Ovary (tissue), 7 donors: ENCODE measurements at regions not wholly inside any gene's neighbourhood (a gene's known extent, or its start where the extent isn't known, plus 50 kb on each side); places are given as distances from the start of the nearest gene placed in this dataset.

ENCODE experiments used
- DNase-seq, 5 donors: peaks; one replicate each; pipeline ENCODE4 v3.0.0-alpha.2; 2019 to 2020
- H3K27ac ChIP-seq, 2 donors: fragments of 200-600 bp; one replicate each; pipeline versions ENCODE4 v1.5.1 to v1.8.0; 2019 to 2022
- H3K27me3 ChIP-seq: fragments of 200-600 bp; one replicate; pipeline ENCODE4 v1.8.0; 2022
- H3K36me3 ChIP-seq: fragments of 200-600 bp; sonication (generic); one replicate; pipeline ENCODE4 v1.5.1; 2019
- H3K4me1 ChIP-seq: one replicate; pipeline ENCODE4 v1.8.1; 2013; ENCODE audit warnings: mild to moderate bottlenecking, moderate library complexity; ENCODE audit not compliant: insufficient read depth
- H3K4me3 ChIP-seq: fragments of 200-600 bp; sonication (generic); one replicate; pipeline ENCODE4 v1.5.1; 2017
- H3K9me3 ChIP-seq, 2 donors: fragments of 200-600 bp in 1 of 2; sonication (generic) in 1 of 2; one replicate each; pipeline versions ENCODE4 v1.5.1 to v1.8.1; 2013 to 2019; ENCODE audit warnings: mild to moderate bottlenecking in 1 of 2, moderate library complexity in 1 of 2
- EP300 ChIP-seq: sonication (generic); formaldehyde crosslinking; IDR thresholded peaks from one replicate; pipeline ENCODE4 v1.6.1; 2017; ENCODE audit warnings: antibody characterized with exemption
- POLR2A ChIP-seq: fragments of 450-650 bp; IDR thresholded peaks from one replicate; pipeline ENCODE4 v1.6.1; 2017; ENCODE audit warnings: antibody characterized with exemption, mild to moderate bottlenecking, moderate library complexity
- WGBS, 3 donors: extraction: QIAGEN DNeasy Blood & Tissue Kit in 1 of 3; methylation state at CpG; one replicate each; pipeline versions ENCODE4 v1.1.5 to v1.1.7; 2013 to 2017; 5-methylcytosine and 5-hydroxymethylcytosine counted together
- intact Hi-C, 4 donors: fragments of 100-400 bp; cut with DNase I; formaldehyde crosslinking; loops; one replicate each; pipeline versions ENCODE4 v1.11.0 to v1.15.1; 2022 to 2023
- TF ChIP-seq, protein P1 (sequence below), 3 donors: fragments of 450-650 bp in 2 of 3; fragments of 200-600 bp in 1 of 3; IDR thresholded peaks; one replicate each; pipeline versions ENCODE4 v1.5.1 to v1.8.0; 2016 to 2022; ENCODE audit warnings: antibody characterized with exemption in 3 of 3, mild to moderate bottlenecking in 1 of 3
- donor health status: DM: no; HTN: no; CAD: no; lungs with moderate emphysema.
- donor health status: DM: no; HTN: no; CAD: no.
- donor health status: Bipolar disorder and iron deficiency.
- donor health status: DM: no; HTN: no; CAD: no.
- donor health status: DM: yes; HTN: yes; CAD: no.

DNA sequence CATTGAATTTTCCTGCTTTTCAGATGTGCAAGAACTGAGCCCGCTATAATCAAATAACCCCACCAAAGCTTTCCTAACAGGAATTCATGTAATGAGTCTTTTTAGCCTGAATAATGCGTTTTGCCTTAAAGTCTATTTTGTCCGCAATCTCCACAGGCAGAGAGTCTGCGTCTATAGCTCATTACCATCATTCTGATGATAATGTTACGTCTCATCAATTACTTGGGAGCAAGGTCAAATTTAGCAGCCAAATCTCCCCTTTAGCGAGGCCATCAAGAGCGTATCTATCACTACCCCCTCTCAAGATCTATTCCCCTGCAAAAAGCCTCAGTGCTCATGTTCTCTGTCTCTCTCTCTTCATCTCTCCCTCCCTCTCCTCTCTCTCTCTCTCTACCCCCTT, 416.1 kb downstream of the ZSWIM6 start:
- no peaks in the 10 kb centered on the region for H3K4me1 ChIP-seq
- no peak overlapping the region for H3K27ac ChIP-seq
- H3K36me3 ChIP-seq = no peaks in the 10 kb centered on the region
- DNase-seq = no peak
- TF ChIP-seq, protein P1, sequence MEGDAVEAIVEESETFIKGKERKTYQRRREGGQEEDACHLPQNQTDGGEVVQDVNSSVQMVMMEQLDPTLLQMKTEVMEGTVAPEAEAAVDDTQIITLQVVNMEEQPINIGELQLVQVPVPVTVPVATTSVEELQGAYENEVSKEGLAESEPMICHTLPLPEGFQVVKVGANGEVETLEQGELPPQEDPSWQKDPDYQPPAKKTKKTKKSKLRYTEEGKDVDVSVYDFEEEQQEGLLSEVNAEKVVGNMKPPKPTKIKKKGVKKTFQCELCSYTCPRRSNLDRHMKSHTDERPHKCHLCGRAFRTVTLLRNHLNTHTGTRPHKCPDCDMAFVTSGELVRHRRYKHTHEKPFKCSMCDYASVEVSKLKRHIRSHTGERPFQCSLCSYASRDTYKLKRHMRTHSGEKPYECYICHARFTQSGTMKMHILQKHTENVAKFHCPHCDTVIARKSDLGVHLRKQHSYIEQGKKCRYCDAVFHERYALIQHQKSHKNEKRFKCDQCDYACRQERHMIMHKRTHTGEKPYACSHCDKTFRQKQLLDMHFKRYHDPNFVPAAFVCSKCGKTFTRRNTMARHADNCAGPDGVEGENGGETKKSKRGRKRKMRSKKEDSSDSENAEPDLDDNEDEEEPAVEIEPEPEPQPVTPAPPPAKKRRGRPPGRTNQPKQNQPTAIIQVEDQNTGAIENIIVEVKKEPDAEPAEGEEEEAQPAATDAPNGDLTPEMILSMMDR (IDR thresholded peaks at IDR 0.05) = no peak
- TF ChIP-seq POLR2A (no peak), EP300 (no peak)
- no peaks in the 10 kb centered on the region for H3K27me3 ChIP-seq
- 87 to 89% (median 87%) methylated on average over 7 of the region's 7 CpGs for WGBS, 3 donors
- H3K4me3 ChIP-seq = no peak overlapping the region
- intact Hi-C loops = no loop called here
- H3K9me3 ChIP-seq = no peaks in the 10 kb centered on the region

DNA sequence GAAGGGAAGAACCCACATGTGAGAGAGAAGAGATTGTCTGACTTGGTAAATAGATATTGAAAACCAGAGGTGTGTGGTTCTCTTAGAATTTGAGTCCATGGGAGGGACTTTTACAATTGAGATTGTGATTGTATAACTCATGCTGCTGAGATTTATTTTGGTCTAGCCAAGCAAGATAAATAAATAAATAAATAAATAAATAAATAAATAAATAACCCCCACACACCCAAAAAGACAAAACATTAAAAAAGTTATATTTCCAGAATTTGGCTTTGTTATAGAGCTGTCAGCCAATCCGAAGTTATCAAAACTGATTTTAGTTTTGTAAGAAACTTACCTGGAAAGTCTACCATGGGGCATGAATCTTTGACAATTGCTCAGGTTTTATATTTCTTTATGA, 416.6 kb downstream of the ZSWIM6 start:
- Histone ChIP-seq H3K4me3 (no peak overlapping the region), H3K27me3 (no peaks in the 10 kb centered on the region), H3K36me3 (no peaks in the 10 kb centered on the region), H3K4me1 (no peaks in the 10 kb centered on the region), H3K27ac (no peak overlapping the region), H3K9me3 (no peaks in the 10 kb centered on the region)
- DNase-seq = no peak
- intact Hi-C loops = no loop called here
- TF ChIP-seq, protein P1 (IDR thresholded peaks at IDR 0.05) = no peak
- 82 to 95% (median 90%) methylated on average over 1 of the region's 1 CpG for WGBS, 3 donors

- Histone ChIP-seq H3K27me3 (no peaks in the 10 kb centered on the region), H3K4me1 (no peaks in the 10 kb centered on the region), H3K27ac (no peak overlapping the region), H3K9me3 (no peaks in the 10 kb centered on the region), H3K36me3 (no peaks in the 10 kb centered on the region), H3K4me3 (no peak overlapping the region)
- intact Hi-C loops = no loop called here
- TF ChIP-seq, protein P1 (IDR thresholded peaks at IDR 0.05) = no peak
- TF ChIP-seq EP300 (no peak), POLR2A (no peak)
- DNase-seq = no peak
Measured at GRCh38 chr5:61752588-61752987, 420.5 kb downstream of the ZSWIM6 start.

- WGBS, 3 donors = 79 to 83% (median 81%) methylated on average over 1 of the region's 1 CpG
- DNase-seq = no peak
- Histone ChIP-seq H3K9me3 (no peaks in the 10 kb centered on the region), H3K4me3 (no peak overlapping the region), H3K4me1 (no peaks in the 10 kb centered on the region), H3K36me3 (no peaks in the 10 kb centered on the region), H3K27me3 (no peaks in the 10 kb centered on the region), H3K27ac (no peak overlapping the region)
- intact Hi-C loops = no loop called here
- no peak for TF ChIP-seq POLR2A
- TF ChIP-seq, protein P1 (IDR thresholded peaks at IDR 0.05) = no peak
- TF ChIP-seq EP300 = no peak
Measured at GRCh38 chr5:61754792-61755191, 422.7 kb downstream of the ZSWIM6 start.

DNA sequence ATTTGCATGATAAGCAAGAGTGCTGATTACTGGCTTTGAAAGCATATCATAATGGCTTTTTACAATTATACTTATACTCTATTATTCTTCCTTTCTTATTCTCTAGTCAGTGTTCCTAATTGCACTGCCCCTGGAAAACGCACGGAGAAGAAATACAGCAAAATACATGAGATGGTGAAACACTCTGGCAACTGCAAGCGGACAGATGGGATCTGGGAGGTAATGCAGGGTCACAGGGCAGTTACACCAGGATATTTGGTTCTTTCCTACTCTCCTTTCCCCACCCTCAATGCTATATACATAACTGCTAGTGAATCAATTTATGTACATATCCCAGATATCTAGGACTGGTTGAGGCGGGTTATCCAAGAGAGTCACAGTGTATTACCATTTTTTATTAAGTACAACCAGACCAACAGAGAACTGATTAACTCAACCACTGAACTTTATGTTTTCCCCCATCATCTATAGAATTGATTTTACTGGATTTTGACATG, 423.7 kb downstream of the ZSWIM6 start:
- WGBS, 3 donors = 77 to 92% (median 86%) methylated on average over 4 of the region's 4 CpGs
- Histone ChIP-seq H3K27me3 (no peaks in the 10 kb centered on the region), H3K27ac (no peak overlapping the region), H3K36me3 (no peaks in the 10 kb centered on the region), H3K4me3 (no peak overlapping the region), H3K9me3 (no peaks in the 10 kb centered on the region), H3K4me1 (no peaks in the 10 kb centered on the region)
- DNase-seq = no peak
- intact Hi-C loops = no loop called here
- TF ChIP-seq POLR2A (no peak), EP300 (no peak)
- TF ChIP-seq, protein P1 (IDR thresholded peaks at IDR 0.05) = no peak
